HG02763 (cell line): ENCODE measurements at regions not wholly inside any gene's neighbourhood (a gene's known extent, or its start where the extent isn't known, plus 50 kb on each side); places are given as distances from the start of the nearest gene placed in this dataset.
"Not testable (repeated sequence)": the region's sequence is repeated elsewhere in the genome, so short reads cannot be mapped to it uniquely, and the experiment has no call there.

Source experiments
- ATAC-seq: cut with Tn5 transposase; IDR thresholded peaks from one replicate; pipeline ENCODE4 v1.9.1; 2021; ENCODE audit warnings: mild to moderate bottlenecking, moderate library complexity; ENCODE audit not compliant: unreplicated experiment

DNA sequence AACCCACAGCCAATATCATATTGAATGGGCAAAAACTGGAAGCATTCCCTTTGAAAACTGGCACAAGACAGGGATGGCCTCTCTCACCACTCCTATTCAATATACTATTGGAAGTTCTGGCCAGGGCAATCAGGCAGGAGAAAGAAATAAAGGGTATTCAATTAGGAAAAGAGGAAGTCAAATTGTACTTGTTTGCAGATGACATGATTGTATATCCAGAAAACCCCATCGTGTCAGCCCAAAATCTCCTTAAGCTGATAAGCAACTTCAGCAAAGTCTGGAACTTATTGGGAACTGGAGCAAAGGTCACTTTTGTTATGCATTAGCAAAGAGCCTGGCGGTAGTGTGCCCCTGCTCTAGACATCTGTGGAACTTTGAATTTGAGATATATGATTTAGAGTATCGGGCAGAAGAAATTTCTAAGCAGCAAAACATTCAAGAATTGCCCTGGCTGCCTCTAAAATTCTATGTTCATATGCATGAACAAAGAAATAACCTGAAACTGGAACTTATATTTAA is 53.4 kb upstream of the PSMA1 start:
- not testable (repeated sequence) for ATAC-seq

DNA sequence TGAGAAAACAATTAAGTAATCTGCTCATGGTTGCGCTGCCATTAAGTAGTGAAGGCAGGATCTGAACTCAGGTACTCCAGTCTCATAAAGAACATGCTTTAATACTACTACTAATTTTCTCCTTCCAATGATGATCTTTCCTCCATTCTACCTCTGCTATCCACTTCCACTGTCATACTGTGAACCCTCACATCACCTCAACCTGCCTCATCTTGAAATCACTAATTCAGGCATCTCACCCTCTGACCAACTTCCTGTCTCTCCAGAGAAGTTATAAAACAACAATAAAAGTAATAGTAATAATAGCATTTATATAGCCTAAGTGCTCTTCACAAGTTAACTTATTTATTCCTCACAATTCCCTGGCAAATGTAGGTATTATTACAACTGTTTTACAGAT is 57.1 kb upstream of the PSMA1 start:
- no peak for ATAC-seq

DNA sequence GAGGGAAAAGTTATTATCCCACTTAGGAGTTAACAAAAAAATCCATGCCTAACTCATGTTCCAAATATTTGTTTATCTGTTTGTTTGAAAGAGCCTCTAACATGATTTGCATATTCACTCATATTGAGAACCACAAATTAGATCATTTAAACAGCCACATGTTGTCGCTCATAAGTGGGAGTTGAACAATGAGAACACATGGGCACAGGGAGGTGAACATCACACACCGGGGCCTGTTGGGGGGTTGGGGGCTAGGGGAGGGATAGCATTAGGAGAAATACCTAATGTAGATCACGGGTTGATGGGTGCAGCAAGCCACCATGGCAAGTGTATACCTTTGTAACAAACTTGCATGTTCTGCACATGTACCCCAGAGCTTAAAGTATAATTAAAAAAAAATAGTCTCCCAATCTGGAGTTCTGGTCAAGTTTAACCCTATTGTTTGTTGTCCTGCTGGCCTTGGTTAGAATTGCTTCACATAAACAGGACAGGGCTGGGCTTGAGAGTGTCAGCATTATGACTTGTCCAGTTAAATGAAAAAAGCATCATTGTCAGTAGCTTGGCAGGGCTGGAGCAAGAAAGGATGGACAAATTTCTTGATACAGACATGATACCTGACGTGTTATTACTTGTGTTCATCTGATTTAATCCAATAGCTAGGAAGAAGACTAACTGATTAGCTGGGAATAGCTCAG is 57.8 kb upstream of the PSMA1 start:
- peak; percentile 19 for ATAC-seq

DNA sequence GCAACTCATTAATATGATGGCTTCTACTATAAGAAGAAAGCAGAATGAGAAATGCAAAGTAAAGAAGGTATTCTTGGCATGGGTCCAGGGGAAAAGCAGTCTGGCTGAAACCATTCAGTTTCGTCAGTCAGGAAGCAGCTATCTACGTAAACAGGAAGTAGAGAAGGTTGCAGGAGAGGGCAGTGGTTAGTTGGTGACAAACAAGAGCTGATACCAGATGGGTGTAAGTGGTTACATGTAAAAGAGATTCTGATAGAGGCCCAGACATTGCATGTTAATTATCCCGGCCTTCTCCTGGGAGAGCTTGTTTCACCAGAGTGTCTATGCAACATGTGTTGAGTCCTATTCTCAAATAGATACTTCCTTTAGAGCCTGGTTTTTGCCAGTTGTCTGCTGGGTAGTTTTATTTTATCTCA is 58.4 kb upstream of the PSMA1 start:
- ATAC-seq = peak; percentile 100

DNA sequence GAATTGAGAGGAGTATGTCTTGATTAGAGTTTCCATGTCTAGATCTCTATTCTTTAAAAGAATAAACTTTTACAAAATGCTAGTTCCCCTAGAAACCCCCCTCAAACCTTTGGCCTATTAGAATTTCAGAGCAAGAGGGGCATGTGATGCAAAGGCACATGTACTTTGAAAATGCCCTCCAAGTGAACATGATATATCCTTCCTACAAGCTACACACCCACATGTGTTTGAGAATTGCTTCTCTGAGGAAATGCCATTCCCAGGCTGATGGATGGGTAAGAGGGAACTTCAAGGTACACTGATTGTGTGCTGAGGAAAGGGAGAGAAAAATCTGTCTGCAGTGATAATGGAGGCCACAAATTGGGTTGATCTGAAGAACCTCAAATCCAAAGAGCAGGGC is 59.5 kb upstream of the PSMA1 start:
- ATAC-seq = no peak

DNA sequence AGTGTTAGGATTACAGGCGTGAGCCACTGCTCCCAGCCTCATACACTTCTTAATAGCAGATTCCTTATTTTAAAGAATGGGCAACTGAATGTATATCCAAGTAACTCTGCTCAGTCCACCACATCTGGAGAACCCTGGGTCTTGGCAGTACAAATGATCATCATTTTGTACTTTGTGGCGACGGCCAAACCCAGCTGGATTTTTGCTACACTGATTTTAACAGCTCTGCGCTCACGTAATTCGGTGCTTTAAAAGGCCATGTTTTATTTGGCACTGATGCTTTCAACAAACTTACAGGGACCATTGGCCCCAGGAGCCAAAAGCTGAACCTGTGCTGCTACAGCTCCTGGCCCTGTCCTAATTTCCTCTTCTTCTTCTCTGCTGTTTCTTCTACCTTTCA is 60.8 kb upstream of the PDE3B start:
- ATAC-seq = no peak

DNA sequence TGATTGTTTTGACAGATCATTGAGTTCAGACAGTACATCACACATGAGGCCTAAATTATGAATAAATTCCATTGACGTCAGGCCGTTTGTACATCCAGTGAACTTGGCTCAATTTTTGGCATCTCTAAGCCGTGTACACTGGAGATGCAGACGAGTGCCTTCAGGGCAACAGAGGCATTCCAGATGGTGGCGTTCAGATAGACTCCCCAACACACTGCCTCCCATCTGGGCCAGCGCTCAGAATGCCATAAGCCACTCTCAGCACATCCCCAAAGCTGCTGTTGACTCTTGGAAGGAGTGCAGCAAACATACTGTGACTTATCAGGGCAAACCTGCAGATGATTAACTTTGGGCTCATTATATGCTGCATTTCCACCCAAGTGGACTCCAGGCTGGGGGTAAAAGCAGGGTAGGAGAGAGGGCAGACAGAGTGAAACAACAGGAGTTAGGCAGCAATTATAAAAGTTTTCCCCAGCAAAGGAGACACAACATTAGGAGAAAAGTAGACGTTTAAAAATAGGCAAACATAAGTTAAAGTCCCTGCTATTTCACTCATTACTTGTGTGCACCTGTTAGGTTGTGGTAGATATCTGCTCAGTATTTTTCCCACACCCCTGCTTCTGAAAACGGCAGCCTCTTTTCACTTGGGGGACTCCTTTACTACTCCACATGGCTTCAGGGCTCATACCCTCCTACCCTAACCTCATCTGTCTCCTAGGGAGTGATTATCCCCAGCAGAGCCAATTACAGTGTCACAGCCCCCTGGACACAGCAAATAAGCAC is 60.2 kb upstream of the PDE3B start:
- no peak for ATAC-seq

DNA sequence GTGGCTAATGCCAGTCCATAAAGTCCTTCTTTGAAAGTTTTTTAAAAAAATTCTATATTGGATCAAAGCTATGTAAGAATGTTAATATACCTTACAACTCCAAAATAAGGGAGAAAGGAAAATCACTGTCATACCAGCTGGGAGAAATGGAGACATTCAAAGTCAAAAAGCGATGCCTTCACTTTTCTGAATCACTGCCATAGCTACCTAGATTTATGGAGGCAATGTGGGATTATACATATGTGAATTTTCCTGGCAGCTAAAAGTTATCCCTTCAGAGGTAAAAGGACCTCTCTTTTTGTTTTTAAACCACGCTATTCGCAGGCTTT is 59.6 kb upstream of the PDE3B start:
- no peak for ATAC-seq

DNA sequence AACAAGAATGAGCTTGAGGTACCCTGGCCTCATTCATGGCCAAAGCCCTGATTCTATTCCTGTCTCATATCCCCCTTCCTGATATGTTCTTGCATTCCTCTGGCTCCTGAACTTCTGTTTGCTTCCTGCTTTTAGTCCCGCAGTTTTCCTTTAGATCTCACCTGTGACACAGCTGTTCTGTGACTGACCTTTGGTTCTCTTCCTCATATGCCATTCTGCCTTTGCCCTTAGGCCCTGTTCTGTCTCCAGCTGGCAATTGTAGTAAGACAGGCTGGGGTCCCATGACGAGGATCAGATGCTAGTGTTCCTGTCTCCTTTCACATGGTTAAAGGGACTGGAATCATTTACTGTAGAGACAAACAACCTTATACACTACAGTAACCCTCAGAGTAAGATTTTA is 59.0 kb upstream of the PDE3B start:
- ATAC-seq = no peak

DNA sequence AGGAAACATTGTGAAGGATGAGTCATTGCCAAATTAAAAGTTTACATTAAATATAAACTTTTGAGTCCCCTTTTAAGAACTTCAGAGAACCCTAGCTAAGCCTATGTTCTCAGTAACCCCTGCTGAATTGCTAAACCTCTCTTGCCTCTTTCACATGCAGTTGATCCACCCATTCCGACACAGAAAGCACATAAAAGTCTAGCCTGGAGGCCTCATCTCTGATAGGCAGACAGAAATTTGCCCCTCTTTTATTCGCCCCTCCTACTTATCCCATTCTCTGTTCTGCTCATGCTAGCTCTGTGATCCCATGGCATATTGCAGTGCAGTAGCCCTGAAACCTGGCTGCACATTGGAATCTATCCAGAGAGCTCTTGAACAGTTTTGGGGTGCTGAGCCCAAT is 58.2 kb upstream of the PDE3B start:
- ATAC-seq = no peak

DNA sequence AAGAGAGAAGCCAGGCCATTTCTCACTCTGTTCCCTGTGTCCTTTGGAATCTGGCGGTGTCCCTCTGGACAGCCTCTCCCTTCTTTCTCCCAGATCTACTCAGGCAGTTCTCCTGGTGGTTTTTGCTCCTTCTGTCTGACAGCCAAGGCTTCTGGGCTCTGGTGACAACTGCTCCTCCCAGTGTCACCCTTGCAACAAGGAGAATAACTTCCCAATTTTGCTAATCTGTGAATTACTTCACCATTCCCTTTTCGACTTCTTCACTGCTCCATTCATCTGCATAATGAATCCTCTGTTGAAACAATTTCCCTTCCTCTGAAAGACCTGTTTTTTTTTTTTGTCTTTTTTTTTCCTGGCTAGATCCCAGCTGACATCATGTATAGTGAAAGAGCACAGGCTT is 56.3 kb upstream of the PDE3B start:
- ATAC-seq = no peak

DNA sequence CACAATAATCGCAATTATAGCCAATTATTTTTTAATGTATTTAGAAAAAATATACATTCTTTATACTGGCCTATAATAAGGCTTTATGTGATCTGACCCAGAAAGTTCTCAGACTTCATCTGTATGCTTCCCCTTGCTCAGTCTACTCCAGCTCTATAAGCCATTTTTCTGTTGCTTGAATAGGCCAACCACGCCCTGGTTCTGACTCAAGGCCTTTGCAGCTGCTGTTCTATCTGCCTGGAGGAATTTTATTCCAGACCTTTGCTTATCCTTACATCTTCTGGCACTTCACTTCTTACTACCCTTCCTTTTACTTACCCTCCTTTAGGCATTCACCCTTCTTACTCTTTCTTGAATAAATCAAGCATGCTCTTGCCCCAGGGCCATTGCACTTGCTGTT is 54.9 kb upstream of the PDE3B start:
- no peak for ATAC-seq

DNA sequence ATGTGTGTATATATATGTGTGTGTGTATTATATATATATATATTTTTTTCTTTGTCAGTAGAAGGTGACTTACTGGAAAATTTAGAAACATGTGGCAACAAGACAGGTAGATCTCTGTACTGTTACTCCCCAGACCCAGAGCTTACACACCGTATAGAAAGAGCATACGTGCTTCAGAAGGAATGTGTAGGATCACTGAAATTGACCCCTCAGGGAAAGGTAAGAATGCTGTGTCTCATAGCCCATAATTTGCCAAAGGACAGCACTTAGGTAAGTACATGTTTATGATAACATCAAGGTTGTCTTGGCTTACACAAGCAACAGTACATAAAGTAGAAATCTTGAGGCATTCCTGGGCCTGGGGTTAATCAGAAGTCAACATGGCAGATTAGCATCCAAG is 54.2 kb upstream of the PDE3B start:
- ATAC-seq = no peak

DNA sequence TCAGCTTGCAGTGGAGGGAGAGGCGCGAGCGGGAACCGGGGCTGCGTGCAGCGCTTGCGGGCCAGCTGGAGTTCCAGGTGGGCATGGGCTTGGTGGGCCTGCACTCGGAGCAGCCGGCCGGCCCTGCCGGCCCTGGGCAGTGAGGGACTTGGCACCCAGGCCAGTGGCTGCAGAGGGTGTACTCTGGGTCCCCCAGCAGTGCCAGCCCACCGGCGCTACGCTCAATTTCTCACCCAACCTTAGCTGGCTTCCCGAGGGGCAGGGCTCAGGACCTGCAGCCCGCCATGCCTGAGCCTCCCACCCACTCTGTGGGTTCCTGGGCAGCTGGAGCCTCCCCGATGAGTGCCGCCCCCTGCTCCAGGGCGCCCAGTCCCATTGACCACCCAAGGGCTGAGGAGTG is 52.6 kb upstream of the PDE3B start:
- ATAC-seq = not testable (repeated sequence)

DNA sequence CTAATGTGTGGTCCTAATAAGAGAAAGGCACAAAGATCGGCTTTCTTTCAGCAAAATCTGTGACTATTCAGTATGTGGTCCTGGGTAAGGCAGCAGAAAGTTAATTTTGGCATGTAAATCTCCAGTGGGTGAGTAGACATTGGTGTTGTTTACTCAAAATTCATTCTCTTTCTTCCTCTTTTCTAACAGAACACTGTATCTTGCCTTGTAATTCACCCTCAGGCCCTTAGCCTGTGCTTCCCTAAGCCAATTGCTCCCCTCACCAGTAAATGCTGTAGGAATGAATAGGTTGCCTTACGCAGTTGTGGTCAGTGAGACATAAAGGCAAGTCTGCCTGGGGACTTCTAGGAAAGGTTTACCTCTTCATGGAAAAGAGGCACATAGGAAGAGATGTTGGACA is 49.9 kb upstream of the PDE3B start:
- ATAC-seq = no peak
